ENCODE measurements at regions not wholly inside any gene's neighbourhood (a gene's known extent, or its start where the extent isn't known, plus 50 kb on each side); places are given as distances from the start of the nearest gene placed in this dataset.

- TF ChIP-seq EZH2 (IDR thresholded peaks at IDR 0.05; ENCODE audit: low read length), result no peak
- no peak for TF ChIP-seq CTCF (optimal IDR thresholded peaks at IDR 0.05 in 1 of 3, IDR thresholded peaks at IDR 0.05 in 1 of 3, conservative IDR thresholded peaks at IDR 0.05 in 1 of 3; ENCODE audit: extremely low read depth in 1 of 3, insufficient read depth in 2 of 3, low read length in 3 of 3)
Measured at GRCh38 chr13:53848366-53848961, 819.9 kb downstream of the OLFM4 start.
